ENCODE measurements at regions not wholly inside any gene's neighbourhood (a gene's known extent, or its start where the extent isn't known, plus 50 kb on each side); places are given as distances from the start of the nearest gene placed in this dataset.

DNA sequence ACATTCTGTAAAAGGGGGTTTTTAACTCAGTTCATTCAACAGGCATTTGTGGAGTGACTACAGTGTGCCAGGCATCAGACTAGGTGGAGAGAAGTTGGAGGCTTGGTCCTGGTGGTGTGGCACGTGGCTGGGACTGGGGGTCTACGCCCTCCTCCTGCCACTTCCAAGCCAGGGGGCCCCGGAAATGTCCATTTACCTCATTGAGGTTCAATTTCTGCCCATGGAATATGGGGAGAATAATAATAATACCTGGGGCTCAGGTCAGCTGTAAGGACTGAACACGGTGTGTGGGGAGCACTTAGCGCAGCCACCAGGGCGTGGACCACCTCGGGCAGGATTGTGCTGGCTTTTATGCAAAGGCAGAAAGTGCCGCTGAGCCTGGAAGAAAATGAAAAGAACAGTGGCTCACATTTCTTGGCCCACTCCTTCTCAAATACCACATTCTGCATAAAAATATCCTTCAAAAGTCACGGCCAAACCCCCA is 229.4 kb downstream of the ANKRD60 start:
- DNase-seq (ENCODE audit: insufficient read length, low spot score) = no peak
- TF ChIP-seq TAF1 (IDR thresholded peaks at IDR 0.05; ENCODE audit: low read depth, low read length) (no peak), SPI1 (IDR thresholded peaks at IDR 0.05; ENCODE audit: low read depth, low read length) (no peak), PAX5 (IDR thresholded peaks at IDR 0.05; ENCODE audit: insufficient read depth, low read length, severe bottlenecking) (no peak), POU2F2 (IDR thresholded peaks at IDR 0.05; ENCODE audit: low read depth, low read length) (no peak), POLR2AphosphoS5 (IDR thresholded peaks at IDR 0.05; ENCODE audit: low read depth, low read length) (no peak), POLR2A (IDR thresholded peaks at IDR 0.05; ENCODE audit: low read depth, low read length) (no peak)
- no peak for FAIRE-seq

DNA sequence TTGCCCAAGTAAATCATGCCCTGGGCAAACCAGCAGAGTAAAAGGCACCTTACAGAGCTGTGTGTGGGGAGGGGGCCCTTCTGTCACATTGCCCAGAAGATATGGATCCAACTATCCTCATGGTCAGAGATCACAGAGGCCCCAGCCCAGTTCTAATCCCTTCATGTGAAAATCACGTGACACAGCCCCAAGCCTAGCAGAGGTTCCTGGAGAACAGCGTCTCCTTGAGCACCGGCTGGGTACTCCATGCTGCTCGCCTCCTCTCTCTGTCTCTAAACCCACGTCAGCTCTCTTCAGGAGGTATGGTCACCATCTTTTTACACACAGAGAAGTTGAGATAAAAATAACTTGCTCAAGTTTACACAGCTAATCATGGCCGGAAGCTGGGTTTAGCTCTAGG is 230.2 kb downstream of the ANKRD60 start:
- TF ChIP-seq POLR2A (IDR thresholded peaks at IDR 0.05; ENCODE audit: low read depth, low read length) = no peak
- TF ChIP-seq SPI1 (IDR thresholded peaks at IDR 0.05; ENCODE audit: low read depth, low read length) = no peak
- no peak for TF ChIP-seq PAX5 (IDR thresholded peaks at IDR 0.05; ENCODE audit: insufficient read depth, low read length, severe bottlenecking)
- DNase-seq (ENCODE audit: insufficient read length, low spot score) = no peak
- no peak for FAIRE-seq

GRCh38 chr20:57996936-57997890 is 231.2 kb downstream of the ANKRD60 start:
- DNase-seq (ENCODE audit: insufficient read length, low spot score) = no peak
- TF ChIP-seq POLR2A (IDR thresholded peaks at IDR 0.05; ENCODE audit: low read depth, low read length) = no peak
- TF ChIP-seq PAX5 (IDR thresholded peaks at IDR 0.05; ENCODE audit: insufficient read depth, low read length, severe bottlenecking) = no peak
- TF ChIP-seq SPI1 (IDR thresholded peaks at IDR 0.05; ENCODE audit: low read depth, low read length) = no peak
- no peak for TF ChIP-seq TAF1 (IDR thresholded peaks at IDR 0.05; ENCODE audit: low read depth, low read length)
- no peak for TF ChIP-seq POLR2AphosphoS5 (IDR thresholded peaks at IDR 0.05; ENCODE audit: low read depth, low read length)
- TF ChIP-seq POU2F2 (IDR thresholded peaks at IDR 0.05; ENCODE audit: low read depth, low read length) = no peak
- FAIRE-seq = no peak

- no peak for DNase-seq (ENCODE audit: insufficient read length, low spot score)
- FAIRE-seq = no peak
- no peak for TF ChIP-seq POLR2A (IDR thresholded peaks at IDR 0.05; ENCODE audit: low read depth, low read length)
- no peak for TF ChIP-seq TAF1 (IDR thresholded peaks at IDR 0.05; ENCODE audit: low read depth, low read length)
- no peak for TF ChIP-seq PAX5 (IDR thresholded peaks at IDR 0.05; ENCODE audit: insufficient read depth, low read length, severe bottlenecking)
- no peak for TF ChIP-seq POLR2AphosphoS5 (IDR thresholded peaks at IDR 0.05; ENCODE audit: low read depth, low read length)
- TF ChIP-seq SPI1 (IDR thresholded peaks at IDR 0.05; ENCODE audit: low read depth, low read length) = no peak
- no peak for TF ChIP-seq POU2F2 (IDR thresholded peaks at IDR 0.05; ENCODE audit: low read depth, low read length)
Observed at GRCh38 chr20:57996465-57996864, 232.0 kb downstream of the ANKRD60 start.

- FAIRE-seq = no peak
- no peak for TF ChIP-seq PAX5 (IDR thresholded peaks at IDR 0.05; ENCODE audit: insufficient read depth, low read length, severe bottlenecking)
- TF ChIP-seq POU2F2 (IDR thresholded peaks at IDR 0.05; ENCODE audit: low read depth, low read length) = no peak
- TF ChIP-seq POLR2AphosphoS5 (IDR thresholded peaks at IDR 0.05; ENCODE audit: low read depth, low read length) = no peak
- TF ChIP-seq POLR2A (IDR thresholded peaks at IDR 0.05; ENCODE audit: low read depth, low read length) = no peak
- no peak for DNase-seq (ENCODE audit: insufficient read length, low spot score)
Observed at GRCh38 chr20:57995381-57995977, 233.0 kb downstream of the ANKRD60 start.

GRCh38 chr20:57993716-57994431 is 234.6 kb downstream of the ANKRD60 start:
- TF ChIP-seq PAX5 (IDR thresholded peaks at IDR 0.05; ENCODE audit: insufficient read depth, low read length, severe bottlenecking) (no peak), SPI1 (IDR thresholded peaks at IDR 0.05; ENCODE audit: low read depth, low read length) (no peak), TAF1 (IDR thresholded peaks at IDR 0.05; ENCODE audit: low read depth, low read length) (no peak), POLR2AphosphoS5 (IDR thresholded peaks at IDR 0.05; ENCODE audit: low read depth, low read length) (no peak), POLR2A (IDR thresholded peaks at IDR 0.05; ENCODE audit: low read depth, low read length) (no peak), POU2F2 (IDR thresholded peaks at IDR 0.05; ENCODE audit: low read depth, low read length) (no peak)
- DNase-seq (ENCODE audit: insufficient read length, low spot score) (no peak), FAIRE-seq (no peak)

DNA sequence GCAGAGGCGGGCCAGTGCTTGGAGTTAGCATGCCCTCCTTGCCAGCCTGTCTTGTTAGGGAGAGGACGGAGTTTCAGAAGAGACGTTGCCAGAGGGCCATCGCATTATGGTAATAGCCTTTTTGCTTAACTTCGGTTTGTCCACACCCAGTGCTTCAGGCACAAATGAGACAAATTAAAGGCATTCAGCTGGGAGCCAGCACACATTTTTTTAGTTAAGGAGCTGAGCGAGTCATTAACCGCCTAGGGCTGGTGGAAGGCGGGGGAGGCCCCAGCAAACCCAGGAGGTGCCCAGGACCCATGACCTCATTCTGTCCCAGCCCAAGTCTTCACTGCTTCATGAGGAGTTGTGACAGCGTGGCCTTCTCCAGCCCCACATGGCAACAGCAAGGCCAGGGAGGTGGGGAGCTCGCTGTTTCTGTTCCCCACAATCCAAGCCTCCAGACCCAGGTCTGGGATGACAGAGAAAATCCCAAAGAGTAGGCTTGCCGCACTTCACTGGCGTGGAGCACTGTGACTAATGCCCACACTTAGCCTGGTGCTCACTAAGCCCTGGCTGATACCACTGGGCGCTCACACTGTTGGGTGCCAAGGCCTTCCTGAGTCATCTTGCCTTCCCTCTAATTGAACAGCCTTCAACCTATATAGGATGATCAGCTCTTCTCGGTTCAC is 237.1 kb downstream of the ANKRD60 start:
- TF ChIP-seq SPI1 (IDR thresholded peaks at IDR 0.05; ENCODE audit: low read depth, low read length) (no peak), PAX5 (IDR thresholded peaks at IDR 0.05; ENCODE audit: insufficient read depth, low read length, severe bottlenecking) (no peak), POU2F2 (IDR thresholded peaks at IDR 0.05; ENCODE audit: low read depth, low read length) (no peak), POLR2AphosphoS5 (IDR thresholded peaks at IDR 0.05; ENCODE audit: low read depth, low read length) (no peak), POLR2A (IDR thresholded peaks at IDR 0.05; ENCODE audit: low read depth, low read length) (no peak), TAF1 (IDR thresholded peaks at IDR 0.05; ENCODE audit: low read depth, low read length) (no peak)
- no peak for FAIRE-seq
- no peak for DNase-seq (ENCODE audit: insufficient read length, low spot score)

GRCh38 chr20:57990396-57990987 is 238.0 kb downstream of the ANKRD60 start:
- no peak for FAIRE-seq
- TF ChIP-seq SPI1 (IDR thresholded peaks at IDR 0.05; ENCODE audit: low read depth, low read length) (no peak), PAX5 (IDR thresholded peaks at IDR 0.05; ENCODE audit: insufficient read depth, low read length, severe bottlenecking) (no peak), POU2F2 (IDR thresholded peaks at IDR 0.05; ENCODE audit: low read depth, low read length) (no peak), POLR2AphosphoS5 (IDR thresholded peaks at IDR 0.05; ENCODE audit: low read depth, low read length) (no peak), POLR2A (IDR thresholded peaks at IDR 0.05; ENCODE audit: low read depth, low read length) (no peak), TAF1 (IDR thresholded peaks at IDR 0.05; ENCODE audit: low read depth, low read length) (no peak)
- no peak for DNase-seq (ENCODE audit: insufficient read length, low spot score)

Measured in GM12891 (cell line).